Left lung (tissue), 4 donors: ENCODE measurements at regions not wholly inside any gene's neighbourhood (a gene's known extent, or its start where the extent isn't known, plus 50 kb on each side); places are given as distances from the start of the nearest gene placed in this dataset.

ENCODE experiments used
- ATAC-seq: fragments of 200-7000 bp; cut with Tn5 transposase; one replicate; pipeline ENCODE4 v1.9.1; 2020; ENCODE audit warnings: moderate library complexity
- DNase-seq, 4 donors: peaks; one replicate each; pipeline ENCODE4 v3.0.0-alpha.2; 2013 to 2020
- H3K27ac ChIP-seq, 2 donors: fragments of 200-600 bp; sonication (generic) in 1 of 2; one replicate each; pipeline versions ENCODE4 v1.5.0 to v1.8.0; 2020 to 2021
- H3K27me3 ChIP-seq, 2 donors: fragments of 200-600 bp; sonication (generic) in 1 of 2; one replicate each; pipeline versions ENCODE4 v1.5.0 to v1.8.0; 2020 to 2021
- H3K36me3 ChIP-seq, 2 donors: fragments of 200-600 bp; sonication (generic) in 1 of 2; one replicate each; pipeline versions ENCODE4 v1.5.0 to v1.8.0; 2020 to 2021
- H3K4me1 ChIP-seq, 2 donors: fragments of 200-600 bp; one replicate each; pipeline ENCODE4 v1.8.0; 2021
- H3K4me3 ChIP-seq, 2 donors: fragments of 200-600 bp; sonication (generic) in 1 of 2; one replicate each; pipeline versions ENCODE4 v1.5.0 to v1.8.0; 2020 to 2021; ENCODE audit warnings: mild to moderate bottlenecking in 1 of 2
- H3K9me3 ChIP-seq, 2 donors: fragments of 200-600 bp; sonication (generic) in 1 of 2; one replicate each; pipeline versions ENCODE4 v1.5.0 to v1.8.0; 2020 to 2021
- intact Hi-C, 2 donors: fragments of 100-400 bp; cut with DNase I; formaldehyde crosslinking; loops; one replicate each; pipeline versions ENCODE4 v1.11.2 to v1.14.2; 2022
- TF ChIP-seq, protein P1 (sequence below), 2 donors: fragments of 200-600 bp; sonication (generic) in 1 of 2; IDR thresholded peaks; one replicate each; pipeline versions ENCODE4 v1.5.0 to v1.8.0; 2021; ENCODE audit warnings: antibody characterized with exemption in 2 of 2
- donor health status: DM: no; HTN: yes; CAD: no.
- donor health status: DM: no; HTN: no; CAD: no.

DNA sequence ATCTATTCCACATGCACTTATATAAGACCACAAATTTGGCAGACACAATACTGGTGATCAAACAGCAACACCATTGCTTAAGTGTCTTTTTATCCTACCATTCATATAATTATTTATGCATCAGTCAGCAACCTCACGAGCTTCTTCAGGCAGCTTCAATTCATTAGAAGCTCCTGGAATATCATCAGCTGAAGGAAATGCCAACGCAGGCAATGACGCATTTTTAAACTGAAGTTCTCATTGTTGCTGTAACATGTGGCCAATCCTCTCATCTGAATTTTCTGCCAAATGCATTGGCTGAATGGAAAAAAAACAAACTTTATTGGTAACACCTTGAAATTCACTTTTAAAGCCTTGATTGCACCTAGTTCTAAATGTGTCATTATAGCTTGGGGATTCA is 376.4 kb upstream of the RGMB start:
- no peak overlapping the region for H3K27ac ChIP-seq
- ATAC-seq: no peak
- peaks cover 0 to 2% of the 10 kb centered on the region in 2 donors for H3K9me3 ChIP-seq
- H3K27me3 ChIP-seq: no peaks in the 10 kb centered on the region
- H3K36me3 ChIP-seq: no peaks in the 10 kb centered on the region
- TF ChIP-seq, protein P1, sequence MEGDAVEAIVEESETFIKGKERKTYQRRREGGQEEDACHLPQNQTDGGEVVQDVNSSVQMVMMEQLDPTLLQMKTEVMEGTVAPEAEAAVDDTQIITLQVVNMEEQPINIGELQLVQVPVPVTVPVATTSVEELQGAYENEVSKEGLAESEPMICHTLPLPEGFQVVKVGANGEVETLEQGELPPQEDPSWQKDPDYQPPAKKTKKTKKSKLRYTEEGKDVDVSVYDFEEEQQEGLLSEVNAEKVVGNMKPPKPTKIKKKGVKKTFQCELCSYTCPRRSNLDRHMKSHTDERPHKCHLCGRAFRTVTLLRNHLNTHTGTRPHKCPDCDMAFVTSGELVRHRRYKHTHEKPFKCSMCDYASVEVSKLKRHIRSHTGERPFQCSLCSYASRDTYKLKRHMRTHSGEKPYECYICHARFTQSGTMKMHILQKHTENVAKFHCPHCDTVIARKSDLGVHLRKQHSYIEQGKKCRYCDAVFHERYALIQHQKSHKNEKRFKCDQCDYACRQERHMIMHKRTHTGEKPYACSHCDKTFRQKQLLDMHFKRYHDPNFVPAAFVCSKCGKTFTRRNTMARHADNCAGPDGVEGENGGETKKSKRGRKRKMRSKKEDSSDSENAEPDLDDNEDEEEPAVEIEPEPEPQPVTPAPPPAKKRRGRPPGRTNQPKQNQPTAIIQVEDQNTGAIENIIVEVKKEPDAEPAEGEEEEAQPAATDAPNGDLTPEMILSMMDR (IDR thresholded peaks at IDR 0.05): no peak
- no peak for DNase-seq
- intact Hi-C loops: no loop called here
- no peaks in the 10 kb centered on the region for H3K4me1 ChIP-seq
- H3K4me3 ChIP-seq: no peak overlapping the region

DNA sequence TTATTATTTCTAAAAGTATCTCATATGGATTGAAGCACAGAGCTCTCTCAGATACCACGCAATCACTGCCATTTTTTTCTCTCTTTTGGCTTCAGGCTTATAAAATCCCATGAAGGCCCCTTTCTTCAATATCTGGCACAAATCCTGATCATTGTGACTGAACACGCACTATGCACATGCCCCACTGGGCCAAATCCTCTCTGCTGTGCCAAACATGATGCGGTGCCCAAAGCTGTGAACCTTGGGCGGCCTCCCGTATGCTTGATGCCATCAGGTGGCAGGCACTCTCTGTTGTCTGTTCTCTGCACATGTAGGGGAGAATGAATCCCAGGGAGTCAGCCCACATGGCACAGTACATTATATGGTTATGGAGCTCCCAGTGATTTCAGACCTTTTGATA is 375.0 kb upstream of the RGMB start:
- intact Hi-C loops: no loop called here
- DNase-seq: no peak
- Histone ChIP-seq H3K4me1 (no peaks in the 10 kb centered on the region), H3K4me3 (no peak overlapping the region), H3K27me3 (no peaks in the 10 kb centered on the region), H3K36me3 (no peaks in the 10 kb centered on the region), H3K27ac (no peak overlapping the region), H3K9me3 (peaks cover 0 to 2% of the 10 kb centered on the region in 2 donors)
- TF ChIP-seq, protein P1 (IDR thresholded peaks at IDR 0.05): no peak
- ATAC-seq: no peak

DNA sequence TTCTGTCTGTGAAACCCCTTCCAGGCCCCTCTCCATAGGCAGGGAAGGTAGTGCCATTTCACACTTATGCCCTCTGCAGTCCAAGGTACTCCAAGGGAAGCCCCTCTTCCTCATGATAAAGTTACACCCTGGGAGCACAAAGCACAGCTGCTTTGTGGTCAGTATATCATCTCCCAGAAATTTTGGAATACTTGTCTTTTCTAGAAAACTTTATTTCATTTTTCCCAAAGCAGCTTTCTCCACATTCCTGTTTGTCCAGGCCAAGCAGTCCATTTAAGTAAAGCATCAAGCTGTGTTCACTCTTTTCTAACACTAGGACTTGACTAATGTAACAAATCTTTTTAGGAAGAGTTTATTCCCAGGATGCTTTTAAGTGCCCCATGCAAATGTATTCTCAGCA is 371.8 kb upstream of the RGMB start:
- H3K9me3 ChIP-seq: no peaks in the 10 kb centered on the region
- no peak overlapping the region for H3K4me3 ChIP-seq
- intact Hi-C loops: no loop called here
- H3K4me1 ChIP-seq: no peaks in the 10 kb centered on the region
- no peaks in the 10 kb centered on the region for H3K27me3 ChIP-seq
- DNase-seq (no peak), ATAC-seq (no peak)
- TF ChIP-seq, protein P1 (IDR thresholded peaks at IDR 0.05): no peak
- H3K36me3 ChIP-seq: no peaks in the 10 kb centered on the region
- no peak overlapping the region for H3K27ac ChIP-seq

DNA sequence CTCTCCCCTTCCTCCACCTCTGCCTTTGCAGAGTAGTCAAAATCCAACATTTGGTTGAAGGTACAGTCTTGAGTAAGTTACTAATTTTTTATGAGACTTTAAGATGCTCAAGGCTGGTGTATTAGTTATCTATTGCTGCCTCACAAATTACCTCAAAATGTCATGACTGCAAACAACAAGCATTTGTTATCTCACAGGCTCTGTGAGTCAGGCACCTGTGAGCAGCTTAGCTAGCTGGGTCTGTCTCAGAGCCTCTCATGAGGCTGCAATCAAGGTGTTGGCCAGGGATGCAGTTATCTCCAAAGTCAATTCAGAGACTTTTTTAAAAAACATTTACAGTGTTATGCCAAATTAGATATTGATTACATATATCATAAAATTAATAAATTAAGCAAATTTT is 371.3 kb upstream of the RGMB start:
- no peak for DNase-seq
- Histone ChIP-seq H3K27me3 (no peaks in the 10 kb centered on the region), H3K36me3 (no peaks in the 10 kb centered on the region), H3K27ac (no peak overlapping the region), H3K4me3 (no peak overlapping the region), H3K9me3 (no peaks in the 10 kb centered on the region), H3K4me1 (no peaks in the 10 kb centered on the region)
- ATAC-seq: no peak
- TF ChIP-seq, protein P1 (IDR thresholded peaks at IDR 0.05): no peak
- intact Hi-C loops: no loop called here

DNA sequence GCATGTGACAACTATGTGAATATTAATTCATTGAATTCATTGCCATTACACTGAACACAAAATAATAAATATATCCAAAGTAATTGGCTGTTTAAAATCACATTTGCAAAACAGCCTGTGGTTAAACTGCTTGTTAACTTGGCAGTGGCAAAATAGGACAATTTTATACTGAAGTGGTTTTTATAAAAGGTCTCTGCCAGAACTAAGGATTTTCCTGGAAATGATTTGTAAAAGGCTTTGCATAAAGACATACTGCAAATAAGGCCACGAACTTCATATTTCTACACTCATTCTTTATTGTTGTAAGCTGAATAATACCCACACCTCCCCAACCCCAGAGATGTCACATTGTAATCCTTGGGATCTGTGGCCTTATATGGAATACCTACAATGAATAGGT is 370.3 kb upstream of the RGMB start:
- TF ChIP-seq, protein P1 (IDR thresholded peaks at IDR 0.05): no peak
- no peak for DNase-seq
- Histone ChIP-seq H3K27me3 (no peaks in the 10 kb centered on the region), H3K27ac (no peak overlapping the region), H3K9me3 (no peaks in the 10 kb centered on the region), H3K4me3 (no peak overlapping the region), H3K36me3 (no peaks in the 10 kb centered on the region), H3K4me1 (no peaks in the 10 kb centered on the region)
- intact Hi-C loops: no loop called here
- no peak for ATAC-seq
